Stimulated activated CD4-positive, alpha-beta T cell treated with anti-CD3 and anti-CD28 coated beads, TNF-alpha, amount 100 ng/mL, for 1 hour (primary cell): ENCODE measurements at regions not wholly inside any gene's neighbourhood (a gene's known extent, or its start where the extent isn't known, plus 50 kb on each side); places are given as distances from the start of the nearest gene placed in this dataset.
"Not testable (repeated sequence)": the region's sequence is repeated elsewhere in the genome, so short reads cannot be mapped to it uniquely, and the experiment has no call there.

Experiments
- DNase-seq, 3 donors: peaks; one replicate each; pipeline ENCODE4 v3.0.0-alpha.2; 2020; ENCODE audit warnings: low read depth in 3 of 3, low spot score in 1 of 3

- DNase-seq: no peak
Observed at GRCh38 chr10:118948786-118949185, 80.7 kb upstream of the NANOS1 start.

- DNase-seq: no peak
Observed at GRCh38 chr10:118950190-118950680, 79.3 kb upstream of the NANOS1 start.

GRCh38 chr10:118950997-118951637 lies 78.4 kb upstream of the NANOS1 start:
- no peak for DNase-seq

- DNase-seq: no peak
Observed at GRCh38 chr10:118952493-118953295, 76.8 kb upstream of the NANOS1 start.

- no peak for DNase-seq
Observed at GRCh38 chr10:118953598-118954393, 75.7 kb upstream of the NANOS1 start.

- DNase-seq: no peak
Observed at GRCh38 chr10:118955531-118955930, 74.0 kb upstream of the NANOS1 start.

GRCh38 chr10:118955951-118956801 lies 73.3 kb upstream of the NANOS1 start:
- no peak for DNase-seq

- no peak for DNase-seq
Observed at GRCh38 chr10:118956802-118957442, 72.6 kb upstream of the NANOS1 start.

- DNase-seq: no peak
Observed at GRCh38 chr10:118957443-118957825, 72.1 kb upstream of the NANOS1 start.

GRCh38 chr10:118957966-118958365 lies 71.5 kb upstream of the NANOS1 start:
- DNase-seq: no peak

- DNase-seq: no peak
Observed at GRCh38 chr10:118958559-118958958, 71.0 kb upstream of the NANOS1 start.

GRCh38 chr10:118958984-118959925 lies 70.3 kb upstream of the NANOS1 start:
- DNase-seq: no peak

- DNase-seq: no peak
Observed at GRCh38 chr10:118960157-118961090, 69.1 kb upstream of the NANOS1 start.

GRCh38 chr10:118961436-118961835 lies 68.1 kb upstream of the NANOS1 start:
- DNase-seq: no peak

- not testable (repeated sequence) for DNase-seq
Observed at GRCh38 chr10:118962331-118962868, 67.1 kb upstream of the NANOS1 start.

- DNase-seq: no peak
Observed at GRCh38 chr10:118963341-118963740, 66.2 kb upstream of the NANOS1 start.

GRCh38 chr10:118963933-118964332 lies 65.6 kb upstream of the NANOS1 start:
- DNase-seq: no peak

GRCh38 chr10:118964476-118964875 lies 65.0 kb upstream of the NANOS1 start:
- not testable (repeated sequence) for DNase-seq
